Endothelial cell of umbilical vein (primary cell): ENCODE measurements at regions not wholly inside any gene's neighbourhood (a gene's known extent, or its start where the extent isn't known, plus 50 kb on each side); places are given as distances from the start of the nearest gene placed in this dataset.

Source experiments
- EZH2 ChIP-seq: IDR thresholded peaks from 2 replicates; pipeline ENCODE4 v1.6.1; 2012; ENCODE audit warnings: borderline replicate concordance, low read depth, mild to moderate bottlenecking, moderate library complexity, low read length, inconsistent platforms; ENCODE audit not compliant: severe bottlenecking
- FOS ChIP-seq: IDR thresholded peaks from 2 replicates; pipeline ENCODE4 v1.6.1; 2011; ENCODE audit warnings: mild to moderate bottlenecking, low read length, moderate library complexity, borderline replicate concordance; ENCODE audit not compliant: insufficient read depth
- JUN ChIP-seq: IDR thresholded peaks from 2 replicates; pipeline ENCODE4 v1.6.1; 2011; ENCODE audit warnings: borderline replicate concordance, low read depth; ENCODE audit not compliant: insufficient read length, insufficient read depth
- MYC ChIP-seq: IDR thresholded peaks from one replicate; pipeline ENCODE4 v1.6.1; 2011; ENCODE audit warnings: mild to moderate bottlenecking, low read depth, low read length
- POLR2A ChIP-seq: IDR thresholded peaks from 2 replicates; pipeline ENCODE4 v1.6.1; 2012; ENCODE audit warnings: low read depth, mild to moderate bottlenecking, control low read depth, low read length
- POLR2AphosphoS5 ChIP-seq: IDR thresholded peaks from 2 replicates; pipeline ENCODE4 v1.6.1; 2012; ENCODE audit warnings: low read depth, mild to moderate bottlenecking, control low read depth, low read length, moderate library complexity; ENCODE audit not compliant: insufficient read depth
- TF ChIP-seq, protein P1 (sequence below), 2 donors: IDR thresholded peaks; 1 replicate in 1 of 2; 2 replicates in 1 of 2; pipeline ENCODE4 v1.5.1; 2011; ENCODE audit warnings: low read length in 2 of 2, mild to moderate bottlenecking in 2 of 2, moderate library complexity in 2 of 2, control low read depth in 1 of 2, inconsistent platforms in 1 of 2, low read depth in 1 of 2; ENCODE audit not compliant: insufficient read depth in 1 of 2; ENCODE audit errors: extremely low read depth in 1 of 2
- TF ChIP-seq, protein P2 (sequence below): IDR thresholded peaks from 2 replicates; pipeline ENCODE4 v1.6.1; 2011; ENCODE audit not compliant: insufficient read depth, insufficient read length

DNA sequence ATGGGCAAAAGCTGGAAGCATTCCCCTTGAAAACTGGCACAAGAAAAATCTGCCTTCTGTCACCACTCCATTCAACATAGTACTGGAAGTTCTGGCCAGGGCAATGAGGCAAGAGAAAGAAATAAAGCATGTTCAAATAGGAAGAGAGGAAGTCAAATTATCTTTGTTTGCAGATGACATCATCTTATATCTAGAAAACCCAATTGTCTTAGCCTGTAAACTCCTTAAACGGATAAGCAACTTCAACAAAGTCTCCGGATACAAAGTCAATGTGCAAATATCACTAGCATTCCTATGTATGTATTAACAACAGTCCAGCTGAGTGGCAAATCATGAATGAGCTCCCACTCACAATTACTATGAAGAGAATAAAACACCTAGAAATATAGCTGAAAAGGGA is 1579.3 kb downstream of the SUCLG1 start:
- TF ChIP-seq, protein P1, sequence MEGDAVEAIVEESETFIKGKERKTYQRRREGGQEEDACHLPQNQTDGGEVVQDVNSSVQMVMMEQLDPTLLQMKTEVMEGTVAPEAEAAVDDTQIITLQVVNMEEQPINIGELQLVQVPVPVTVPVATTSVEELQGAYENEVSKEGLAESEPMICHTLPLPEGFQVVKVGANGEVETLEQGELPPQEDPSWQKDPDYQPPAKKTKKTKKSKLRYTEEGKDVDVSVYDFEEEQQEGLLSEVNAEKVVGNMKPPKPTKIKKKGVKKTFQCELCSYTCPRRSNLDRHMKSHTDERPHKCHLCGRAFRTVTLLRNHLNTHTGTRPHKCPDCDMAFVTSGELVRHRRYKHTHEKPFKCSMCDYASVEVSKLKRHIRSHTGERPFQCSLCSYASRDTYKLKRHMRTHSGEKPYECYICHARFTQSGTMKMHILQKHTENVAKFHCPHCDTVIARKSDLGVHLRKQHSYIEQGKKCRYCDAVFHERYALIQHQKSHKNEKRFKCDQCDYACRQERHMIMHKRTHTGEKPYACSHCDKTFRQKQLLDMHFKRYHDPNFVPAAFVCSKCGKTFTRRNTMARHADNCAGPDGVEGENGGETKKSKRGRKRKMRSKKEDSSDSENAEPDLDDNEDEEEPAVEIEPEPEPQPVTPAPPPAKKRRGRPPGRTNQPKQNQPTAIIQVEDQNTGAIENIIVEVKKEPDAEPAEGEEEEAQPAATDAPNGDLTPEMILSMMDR (IDR thresholded peaks at IDR 0.05; ENCODE audit: extremely low read depth in 1 of 2, insufficient read depth in 1 of 2, low read depth in 1 of 2, low read length in 2 of 2), result no peak
- TF ChIP-seq POLR2AphosphoS5 (no peak), POLR2A (no peak), EZH2 (no peak), MYC (no peak), JUN (no peak), FOS (peak; percentile 27)
- TF ChIP-seq, protein P2, sequence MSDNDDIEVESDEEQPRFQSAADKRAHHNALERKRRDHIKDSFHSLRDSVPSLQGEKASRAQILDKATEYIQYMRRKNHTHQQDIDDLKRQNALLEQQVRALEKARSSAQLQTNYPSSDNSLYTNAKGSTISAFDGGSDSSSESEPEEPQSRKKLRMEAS, result no peak
